Jurkat, Clone E6-1 (cell line): ENCODE measurements at regions not wholly inside any gene's neighbourhood (a gene's known extent, or its start where the extent isn't known, plus 50 kb on each side); places are given as distances from the start of the nearest gene placed in this dataset.

Experiments
- DNase-seq: peaks from one replicate; pipeline ENCODE4 v3.0.0-alpha.2; 2011; ENCODE audit warnings: low read depth, low spot score
- H3K4me3 ChIP-seq: 2 replicates; pipeline ENCODE4 v1.5.1; 2011; ENCODE audit warnings: mild to moderate bottlenecking, low read length, control low read depth, moderate library complexity

GRCh38 chr1:184141361-184141880, 89.9 kb downstream of the TSEN15 start:
- no peak for DNase-seq
- no peak overlapping the region for H3K4me3 ChIP-seq

DNA sequence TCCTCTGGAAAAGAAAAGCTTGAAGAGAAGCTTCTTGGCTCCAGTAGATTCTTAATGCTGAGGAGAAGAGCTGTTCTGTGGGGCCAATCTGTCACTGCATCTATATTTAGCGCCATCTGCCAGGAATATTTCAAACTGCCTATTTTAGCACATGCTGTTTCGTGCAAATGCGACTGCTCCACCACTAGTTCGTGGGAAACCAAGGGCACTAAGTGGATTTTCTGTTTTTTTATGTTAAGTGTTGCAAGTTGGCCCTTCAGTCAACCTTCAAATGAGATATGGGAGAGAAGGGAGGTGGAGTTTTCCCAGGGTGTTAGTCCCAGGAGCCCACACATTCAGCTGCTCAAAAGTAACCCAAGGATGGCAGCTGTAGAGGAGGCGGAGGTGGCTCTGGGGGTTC, 91.9 kb downstream of the TSEN15 start:
- DNase-seq = no peak
- H3K4me3 ChIP-seq = no peak overlapping the region

DNA sequence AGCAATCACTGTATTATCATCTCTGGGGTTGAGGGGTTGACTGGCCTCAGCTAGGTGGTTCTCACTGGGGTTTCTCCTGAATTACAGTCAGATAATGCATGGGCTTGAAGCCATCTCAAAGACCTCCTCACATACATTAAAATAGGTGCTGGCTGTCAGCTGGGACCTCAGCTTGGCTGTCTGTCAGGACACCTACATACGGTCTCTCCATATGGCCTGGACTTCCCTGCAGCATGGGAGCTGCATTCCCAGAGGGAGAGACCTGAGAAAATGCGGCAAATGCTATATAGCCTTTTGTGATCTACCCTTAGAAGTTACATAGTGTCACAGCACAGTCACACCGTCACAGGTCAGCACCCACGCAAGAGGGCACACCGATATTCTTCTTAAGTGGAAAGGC, 93.6 kb downstream of the TSEN15 start:
- no peak for DNase-seq

DNA sequence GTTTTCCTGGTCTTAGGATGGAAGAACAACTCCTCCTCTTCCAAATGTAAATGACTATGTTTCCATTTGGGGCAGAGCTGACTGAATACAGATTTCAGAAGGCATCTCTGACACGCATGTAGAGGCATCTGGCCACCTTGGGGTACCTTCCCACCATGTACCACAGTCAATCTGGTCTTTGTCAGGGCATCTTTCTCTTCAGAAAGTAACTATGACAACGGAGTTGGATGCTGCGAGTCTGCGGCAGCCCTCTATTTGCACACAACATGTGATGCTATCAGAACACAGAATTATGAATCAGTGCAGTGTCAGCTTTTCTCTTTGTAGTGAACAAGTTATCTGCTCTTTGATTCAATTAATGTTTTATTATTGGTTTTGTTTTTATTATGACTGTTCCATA, 94.7 kb downstream of the TSEN15 start:
- no peak overlapping the region for H3K4me3 ChIP-seq
- DNase-seq = no peak

More for the DNA sequence above, 93.6 kb downstream of the TSEN15 start:
- H3K4me3 ChIP-seq = no peak overlapping the region

DNA sequence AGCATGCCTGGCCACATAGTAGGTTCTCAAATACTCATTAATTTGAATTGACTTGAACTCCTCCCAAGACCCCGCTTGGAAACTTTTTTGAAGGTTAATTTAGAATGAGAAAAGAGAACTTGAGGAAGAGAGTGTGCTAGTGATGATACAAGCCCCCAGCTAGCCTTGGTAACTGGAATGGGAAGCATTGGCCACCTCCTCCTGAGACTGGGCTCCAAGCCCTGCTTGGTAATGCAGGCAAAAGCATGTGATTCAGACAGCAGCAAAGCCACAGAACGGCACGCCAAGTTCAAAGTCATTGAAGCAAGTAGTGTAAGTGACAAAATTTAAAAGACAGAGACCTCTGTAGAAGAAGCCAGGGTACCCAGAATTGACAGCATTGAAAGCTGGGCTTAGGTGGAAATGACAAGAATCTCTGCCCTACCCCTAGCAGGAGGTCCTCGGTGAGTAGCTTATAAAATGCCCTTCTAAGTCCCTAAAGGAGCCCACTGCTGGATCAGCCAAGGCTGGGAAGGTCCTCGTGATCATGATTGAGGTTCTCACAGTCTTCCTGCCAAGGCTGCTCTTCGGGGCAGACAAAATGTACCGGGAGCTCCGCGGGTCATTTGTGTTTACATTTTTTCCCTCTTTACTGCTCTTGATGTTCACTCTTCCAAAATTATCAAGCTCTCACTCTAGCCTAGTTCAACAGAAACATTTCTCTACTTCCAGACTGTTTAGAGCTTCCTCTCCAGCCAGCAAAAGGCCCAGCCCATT, 99.4 kb downstream of the TSEN15 start:
- DNase-seq = no peak
- H3K4me3 ChIP-seq = no peak overlapping the region

GRCh38 chr1:184152434-184152898, 100.9 kb downstream of the TSEN15 start:
- no peak for DNase-seq
- H3K4me3 ChIP-seq = no peak overlapping the region

GRCh38 chr1:184152974-184153373, 101.4 kb downstream of the TSEN15 start:
- H3K4me3 ChIP-seq = no peak overlapping the region
- DNase-seq = no peak

DNA sequence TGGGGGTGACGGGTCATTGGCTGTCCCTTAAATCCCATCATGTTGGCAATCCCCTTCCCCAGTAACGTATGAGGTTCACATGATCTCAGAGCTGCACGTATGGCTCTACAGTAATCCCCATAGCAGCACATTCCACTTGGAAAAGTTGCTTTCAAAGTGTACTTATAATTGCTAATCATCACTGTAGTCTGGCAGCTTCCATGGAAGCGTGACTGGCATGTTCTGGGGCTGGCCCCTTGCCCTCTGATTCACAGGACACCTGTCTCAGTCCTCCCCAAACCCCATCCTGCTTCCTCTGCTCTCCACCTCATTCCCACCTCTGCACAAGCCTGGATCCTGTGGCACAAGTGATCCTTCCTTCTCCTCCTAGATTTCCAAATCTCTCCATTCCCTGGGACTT, 102.2 kb downstream of the TSEN15 start:
- DNase-seq = no peak
- H3K4me3 ChIP-seq = no peak overlapping the region

DNA sequence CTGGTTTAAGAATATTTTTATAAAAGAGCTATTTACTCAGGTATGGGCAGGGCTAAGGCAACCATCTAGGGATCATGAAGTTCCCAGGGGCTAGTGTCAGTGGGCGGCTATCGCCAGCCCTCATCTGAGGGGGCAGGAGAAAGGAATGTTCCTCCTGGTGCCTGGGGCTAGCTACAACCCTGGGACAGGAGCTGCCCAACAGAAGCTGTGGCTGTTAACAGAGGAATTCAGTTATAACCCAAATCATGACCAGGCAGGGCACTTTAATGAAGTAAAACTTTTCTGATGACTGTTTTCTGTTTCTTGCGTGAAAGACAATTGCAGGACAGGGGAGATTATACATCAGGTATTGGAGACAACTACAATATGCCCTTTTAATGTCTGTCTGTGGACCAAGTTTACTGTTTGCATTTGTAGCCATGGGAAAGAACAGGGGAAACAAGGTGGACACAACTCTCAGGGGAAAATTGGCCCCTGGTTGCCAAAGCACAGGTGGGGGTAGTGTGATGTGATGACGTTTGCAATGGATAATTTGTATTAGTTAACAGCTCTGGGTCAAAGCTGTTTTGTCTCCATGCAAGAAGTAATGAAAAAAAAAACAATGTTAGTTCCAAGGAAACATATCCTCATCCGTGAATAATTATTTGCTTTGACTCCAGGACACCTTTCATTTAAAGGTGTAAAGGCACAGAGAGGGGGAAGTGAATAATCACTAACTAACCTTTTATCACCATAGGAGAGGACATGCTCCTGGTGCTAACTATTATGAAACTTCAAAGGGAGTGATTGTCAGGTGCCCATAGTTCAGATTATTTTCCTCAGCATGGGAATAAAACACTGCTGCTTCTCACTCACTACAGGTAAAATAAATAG, 105.2 kb downstream of the TSEN15 start:
- DNase-seq = no peak
- no peak overlapping the region for H3K4me3 ChIP-seq

DNA sequence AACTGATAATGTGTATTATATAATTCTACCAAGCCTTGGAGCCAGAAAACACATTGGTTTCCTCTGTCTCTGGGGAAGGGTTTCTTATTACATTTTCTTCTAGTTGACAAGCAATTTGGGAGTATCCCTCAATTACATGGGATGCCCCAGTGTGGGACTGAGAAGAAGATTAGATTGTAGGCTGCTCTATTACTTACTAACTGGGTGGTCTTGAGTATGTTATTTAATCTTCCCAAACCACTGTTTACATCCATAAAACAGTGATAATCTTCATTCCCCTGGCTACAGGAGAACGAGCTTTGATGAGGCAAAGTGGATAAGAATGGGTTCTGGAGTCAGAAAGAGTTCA, 105.8 kb downstream of the TSEN15 start:
- H3K4me3 ChIP-seq = no peak overlapping the region
- no peak for DNase-seq

DNA sequence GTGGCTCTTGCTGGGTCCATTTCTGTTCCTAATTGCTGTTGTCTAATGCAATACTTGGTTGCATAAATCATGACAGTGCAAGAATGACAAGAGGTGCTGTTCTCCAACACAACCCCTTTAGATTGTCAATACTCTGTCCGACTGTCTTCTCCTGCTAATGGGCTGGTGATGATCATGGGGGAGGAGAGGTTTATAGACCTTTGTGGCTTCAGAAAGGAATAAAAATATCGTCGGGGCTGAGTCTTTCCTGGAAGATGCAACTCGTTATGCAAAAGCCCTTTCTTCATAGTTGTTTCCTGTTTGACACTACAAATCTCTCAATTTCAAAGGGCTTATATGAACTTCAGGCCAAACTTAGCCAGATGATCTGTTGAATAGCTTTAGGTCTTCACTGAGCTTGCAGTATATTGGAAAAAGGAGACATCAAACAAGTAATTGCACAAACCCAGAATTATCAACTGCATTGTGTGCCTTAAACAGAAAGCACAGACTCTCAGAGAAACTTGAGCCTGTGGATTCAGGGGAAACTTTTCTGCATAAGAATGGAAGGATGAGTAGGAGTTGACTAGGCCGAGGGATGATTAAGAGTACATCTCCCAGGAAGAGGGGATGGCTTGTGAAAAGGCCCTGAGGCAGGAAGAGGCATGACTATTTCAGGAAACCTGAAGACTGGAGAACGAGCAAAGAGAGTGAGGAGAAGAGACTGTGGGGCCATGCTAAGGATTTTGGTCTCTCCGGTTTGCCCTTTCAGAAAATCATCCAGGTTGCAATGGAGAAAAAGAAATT, 107.6 kb downstream of the TSEN15 start:
- no peak overlapping the region for H3K4me3 ChIP-seq
- DNase-seq = no peak

DNA sequence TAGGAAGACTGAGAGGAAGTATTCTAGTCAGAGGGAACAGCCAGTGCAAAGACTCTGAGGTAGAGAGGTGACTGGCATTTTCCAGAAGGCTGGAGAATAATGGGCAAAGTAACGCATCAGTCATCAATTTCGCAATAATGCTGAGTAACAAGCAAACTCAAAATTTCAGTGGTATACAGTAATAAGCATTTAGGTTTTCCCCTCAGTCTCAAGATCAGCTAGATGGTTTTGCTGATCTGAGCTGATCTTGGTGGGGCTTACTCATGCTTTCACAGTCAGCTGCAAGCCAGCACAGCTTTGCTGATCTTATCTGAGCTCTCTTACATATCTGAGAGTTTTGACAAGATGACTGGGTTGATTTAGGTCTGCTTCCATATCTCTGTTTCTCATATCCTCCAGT, 108.7 kb downstream of the TSEN15 start:
- DNase-seq = peak; percentile 44
- H3K4me3 ChIP-seq = no peak overlapping the region

- no peak overlapping the region for H3K4me3 ChIP-seq
- DNase-seq = no peak
Measured at GRCh38 chr1:184161071-184161698, 109.7 kb downstream of the TSEN15 start.

GRCh38 chr1:184162281-184162680, 110.8 kb downstream of the TSEN15 start:
- no peak for DNase-seq
- H3K4me3 ChIP-seq = no peak overlapping the region

DNA sequence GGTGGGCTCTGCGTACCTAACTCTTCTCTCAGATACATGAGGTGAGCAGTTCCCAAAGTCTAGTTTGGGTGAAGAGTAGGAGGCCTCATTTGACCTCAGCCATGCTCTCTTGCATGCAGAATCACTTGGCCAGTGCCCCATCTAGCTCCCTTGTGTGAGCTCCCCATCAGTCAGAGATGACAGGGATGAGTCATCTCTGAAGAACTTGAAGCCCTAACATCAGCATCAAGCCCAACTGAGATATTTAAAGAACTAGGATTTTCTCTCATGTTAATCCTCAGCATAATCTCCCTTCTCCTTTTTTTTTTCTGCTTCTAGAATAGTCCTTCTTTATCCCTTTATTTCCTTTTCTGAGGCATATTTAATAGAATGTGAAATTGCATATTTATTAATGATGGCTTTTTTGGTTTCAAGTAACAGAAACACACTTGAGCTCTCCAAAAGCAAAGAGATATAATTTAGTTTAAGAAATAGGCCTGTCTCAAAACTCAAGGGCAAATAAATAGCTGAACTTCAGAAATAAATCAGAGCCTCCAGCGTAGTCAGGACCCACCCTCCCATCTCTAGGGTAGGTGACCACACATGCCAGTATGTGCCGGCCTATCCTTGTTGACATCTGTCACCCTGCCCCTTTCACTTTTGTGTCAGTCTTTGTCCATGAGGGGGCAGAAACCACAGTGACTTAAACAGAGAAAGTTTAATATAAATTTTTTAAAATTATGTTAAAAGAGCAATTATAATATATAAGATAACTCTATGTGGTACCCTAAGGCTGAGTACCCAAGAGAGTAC, 112.3 kb downstream of the TSEN15 start:
- no peak overlapping the region for H3K4me3 ChIP-seq
- DNase-seq = no peak

- DNase-seq = no peak
- no peak overlapping the region for H3K4me3 ChIP-seq
Measured at GRCh38 chr1:184164536-184164935, 113.0 kb downstream of the TSEN15 start.

DNA sequence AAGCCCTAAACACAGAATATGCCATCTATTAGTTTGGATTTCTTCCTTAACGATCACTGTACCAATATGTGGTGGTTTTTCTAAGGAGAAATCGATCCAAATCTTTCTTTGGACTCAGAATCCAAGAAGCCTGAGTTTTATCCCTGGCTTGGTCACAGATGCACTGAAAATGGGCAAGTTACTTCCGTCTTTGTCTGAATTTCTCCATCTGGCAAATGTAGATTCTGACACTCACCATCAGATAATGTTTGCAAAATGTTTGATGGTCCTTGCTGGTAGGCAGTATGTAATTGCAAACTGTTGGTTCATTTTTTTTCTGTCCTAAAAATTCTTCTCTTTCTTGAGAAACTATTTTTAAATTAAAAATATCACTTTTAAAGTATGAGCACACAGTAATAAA, 115.0 kb downstream of the TSEN15 start:
- DNase-seq = no peak
- no peak overlapping the region for H3K4me3 ChIP-seq

DNA sequence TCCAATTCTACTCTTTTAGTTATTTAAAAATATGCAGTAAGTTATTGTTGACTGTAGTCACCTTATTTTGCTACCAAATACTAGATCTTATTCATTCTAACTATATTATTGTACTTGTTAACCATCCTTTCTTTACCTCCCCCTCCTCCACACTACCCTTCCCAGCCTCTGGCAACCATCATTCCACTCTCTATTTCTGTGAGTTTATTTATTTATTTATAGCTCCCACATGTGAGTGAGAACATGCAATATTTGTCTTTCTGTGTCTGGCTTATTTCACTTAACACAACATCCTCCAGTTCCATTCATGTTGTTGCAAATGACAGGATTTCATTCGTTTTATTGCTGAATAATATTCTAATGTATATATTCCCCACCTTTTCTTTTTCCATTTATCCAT, 115.8 kb downstream of the TSEN15 start:
- no peak overlapping the region for H3K4me3 ChIP-seq
- no peak for DNase-seq
